Nephron (organoid): ENCODE measurements at regions not wholly inside any gene's neighbourhood (a gene's known extent, or its start where the extent isn't known, plus 50 kb on each side); places are given as distances from the start of the nearest gene placed in this dataset.

Source experiments
- H3K27ac Mint-ChIP-seq, 3 experiments: 2 replicates each; pipeline ENCODE4 v1.8.0; 2020; ENCODE audit warnings: mixed read lengths in 3 of 3, mild to moderate bottlenecking in 2 of 3, moderate library complexity in 1 of 3
- H3K27me3 Mint-ChIP-seq: 2 replicates; pipeline ENCODE4 v1.8.0; 2021; ENCODE audit warnings: low read depth, mild to moderate bottlenecking, moderate library complexity, mixed read lengths
- H3K36me3 Mint-ChIP-seq: 2 replicates; pipeline ENCODE4 v1.8.0; 2020; ENCODE audit warnings: low read depth, mixed read lengths
- H3K4me1 Mint-ChIP-seq: 2 replicates; pipeline ENCODE4 v1.8.0; 2020; ENCODE audit warnings: mixed read lengths
- H3K4me3 Mint-ChIP-seq, 3 experiments: 2 replicates each; pipeline ENCODE4 v1.8.0; 2020; ENCODE audit warnings: mild to moderate bottlenecking in 3 of 3, mixed read lengths in 3 of 3, moderate library complexity in 2 of 3
- H3K9me3 Mint-ChIP-seq: 2 replicates; pipeline ENCODE4 v1.8.0; 2020; ENCODE audit warnings: mixed read lengths
- TF ChIP-seq, protein P1 (sequence below), 3 experiments: fragments of 200-600 bp; sonication (generic); IDR thresholded peaks; one replicate each; pipeline ENCODE4 v1.5.0; 2021; ENCODE audit warnings: antibody characterized with exemption in 3 of 3; ENCODE audit not compliant: unreplicated experiment in 3 of 3

DNA sequence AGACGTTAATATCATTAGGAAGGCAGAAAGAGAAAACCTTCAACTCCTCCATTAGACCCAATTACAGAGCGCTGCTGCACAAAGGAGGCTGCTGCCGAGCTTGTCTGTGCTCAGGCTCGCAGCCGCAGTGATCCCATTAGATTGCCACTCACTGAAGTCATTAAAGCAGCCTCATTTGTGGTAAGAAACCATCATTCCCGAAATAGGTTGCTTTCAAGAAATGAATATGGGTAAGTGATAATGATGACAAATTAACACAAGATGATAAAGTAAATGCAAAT lies 137.2 kb downstream of the CAVIN4 start:
- no peaks in the 10 kb centered on the region for H3K4me1 Mint-ChIP-seq
- peaks cover 27% of the 10 kb centered on the region for H3K9me3 Mint-ChIP-seq
- H3K27me3 Mint-ChIP-seq: peaks cover 4% of the 10 kb centered on the region
- no peak overlapping the region for H3K4me3 Mint-ChIP-seq
- H3K27ac Mint-ChIP-seq: no peak overlapping the region
- TF ChIP-seq, protein P1, sequence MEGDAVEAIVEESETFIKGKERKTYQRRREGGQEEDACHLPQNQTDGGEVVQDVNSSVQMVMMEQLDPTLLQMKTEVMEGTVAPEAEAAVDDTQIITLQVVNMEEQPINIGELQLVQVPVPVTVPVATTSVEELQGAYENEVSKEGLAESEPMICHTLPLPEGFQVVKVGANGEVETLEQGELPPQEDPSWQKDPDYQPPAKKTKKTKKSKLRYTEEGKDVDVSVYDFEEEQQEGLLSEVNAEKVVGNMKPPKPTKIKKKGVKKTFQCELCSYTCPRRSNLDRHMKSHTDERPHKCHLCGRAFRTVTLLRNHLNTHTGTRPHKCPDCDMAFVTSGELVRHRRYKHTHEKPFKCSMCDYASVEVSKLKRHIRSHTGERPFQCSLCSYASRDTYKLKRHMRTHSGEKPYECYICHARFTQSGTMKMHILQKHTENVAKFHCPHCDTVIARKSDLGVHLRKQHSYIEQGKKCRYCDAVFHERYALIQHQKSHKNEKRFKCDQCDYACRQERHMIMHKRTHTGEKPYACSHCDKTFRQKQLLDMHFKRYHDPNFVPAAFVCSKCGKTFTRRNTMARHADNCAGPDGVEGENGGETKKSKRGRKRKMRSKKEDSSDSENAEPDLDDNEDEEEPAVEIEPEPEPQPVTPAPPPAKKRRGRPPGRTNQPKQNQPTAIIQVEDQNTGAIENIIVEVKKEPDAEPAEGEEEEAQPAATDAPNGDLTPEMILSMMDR (IDR thresholded peaks at IDR 0.05; ENCODE audit: unreplicated experiment in 3 of 3): no peak
- H3K36me3 Mint-ChIP-seq: peaks cover 4% of the 10 kb centered on the region

DNA sequence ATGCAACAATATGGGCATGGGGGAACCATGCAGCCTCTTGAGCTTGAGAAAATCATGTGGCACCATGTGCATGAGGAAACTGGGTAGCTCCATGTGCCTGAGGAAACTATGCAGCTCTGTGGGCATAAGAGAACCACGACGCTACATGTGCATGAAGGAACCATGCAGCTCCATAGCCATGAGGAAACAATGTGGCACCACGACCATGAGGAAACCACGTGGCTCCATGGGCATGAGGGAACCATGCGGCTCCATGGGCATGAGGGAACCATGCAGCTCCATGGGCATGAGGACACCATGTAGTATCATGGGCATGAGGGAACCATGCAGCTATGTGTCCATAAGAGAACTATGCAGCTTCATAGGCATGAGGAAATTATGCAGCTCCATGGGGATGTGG lies 140.8 kb downstream of the CAVIN4 start:
- TF ChIP-seq, protein P1 (IDR thresholded peaks at IDR 0.05; ENCODE audit: unreplicated experiment in 3 of 3): no peak
- Mint-ChIP-seq H3K27me3 (no peaks in the 10 kb centered on the region), H3K36me3 (no peaks in the 10 kb centered on the region), H3K4me1 (peaks cover 7% of the 10 kb centered on the region), H3K27ac (no peak overlapping the region), H3K9me3 (peaks cover 7% of the 10 kb centered on the region), H3K4me3 (no peak overlapping the region)

DNA sequence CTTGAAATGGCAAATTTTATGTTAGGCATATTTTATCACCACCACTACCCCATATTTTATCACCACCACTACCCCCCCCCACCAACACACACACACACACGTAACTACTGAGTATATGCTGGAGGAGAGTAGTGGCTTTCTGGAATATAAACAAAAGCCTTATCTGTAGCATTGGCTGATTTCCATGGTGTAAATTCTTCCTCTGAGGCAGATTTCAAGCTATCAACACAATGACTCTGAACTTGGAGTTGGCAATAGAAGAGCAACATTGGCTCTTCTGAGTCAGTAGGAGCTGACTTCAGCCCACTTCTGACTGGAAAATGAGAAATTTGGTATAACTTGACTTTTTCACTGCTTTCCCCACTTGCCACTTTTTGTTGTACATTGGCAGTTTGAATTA lies 143.0 kb downstream of the CAVIN4 start:
- H3K27me3 Mint-ChIP-seq: no peaks in the 10 kb centered on the region
- peaks cover 25% of the 10 kb centered on the region for H3K4me1 Mint-ChIP-seq
- no peaks in the 10 kb centered on the region for H3K9me3 Mint-ChIP-seq
- H3K4me3 Mint-ChIP-seq: no peak overlapping the region
- TF ChIP-seq, protein P1 (IDR thresholded peaks at IDR 0.05; ENCODE audit: unreplicated experiment in 3 of 3): no peak
- no peaks in the 10 kb centered on the region for H3K36me3 Mint-ChIP-seq
- H3K27ac Mint-ChIP-seq: no peak overlapping the region

DNA sequence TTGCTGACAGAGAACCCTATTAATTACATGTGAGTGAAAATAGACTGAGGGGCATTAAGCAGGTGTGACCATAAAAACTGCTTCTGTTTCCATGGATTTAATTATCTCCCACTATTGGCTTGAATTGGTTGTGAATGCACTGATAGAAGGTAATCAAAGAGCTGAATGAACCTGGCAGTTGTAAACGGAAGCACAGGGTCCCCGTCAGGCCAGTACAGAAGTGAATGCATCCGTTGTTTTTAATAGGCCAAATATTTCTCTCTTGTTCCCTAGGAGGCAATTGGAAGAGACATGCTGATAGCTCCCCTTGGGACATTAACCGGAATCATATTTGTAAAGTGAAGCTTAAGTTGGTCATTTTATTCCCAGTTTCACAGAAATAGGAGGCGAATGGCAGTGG lies 147.0 kb downstream of the CAVIN4 start:
- Mint-ChIP-seq H3K4me3 (peak overlapping the region in 1 of 3 experiments; percentile 2), H3K36me3 (no peaks in the 10 kb centered on the region), H3K4me1 (peaks cover 54% of the 10 kb centered on the region), H3K9me3 (no peaks in the 10 kb centered on the region), H3K27ac (peak overlapping the region in 2 of 3 experiments; percentile 10 to 22), H3K27me3 (no peaks in the 10 kb centered on the region)
- TF ChIP-seq, protein P1 (IDR thresholded peaks at IDR 0.05; ENCODE audit: unreplicated experiment in 3 of 3): no peak

DNA sequence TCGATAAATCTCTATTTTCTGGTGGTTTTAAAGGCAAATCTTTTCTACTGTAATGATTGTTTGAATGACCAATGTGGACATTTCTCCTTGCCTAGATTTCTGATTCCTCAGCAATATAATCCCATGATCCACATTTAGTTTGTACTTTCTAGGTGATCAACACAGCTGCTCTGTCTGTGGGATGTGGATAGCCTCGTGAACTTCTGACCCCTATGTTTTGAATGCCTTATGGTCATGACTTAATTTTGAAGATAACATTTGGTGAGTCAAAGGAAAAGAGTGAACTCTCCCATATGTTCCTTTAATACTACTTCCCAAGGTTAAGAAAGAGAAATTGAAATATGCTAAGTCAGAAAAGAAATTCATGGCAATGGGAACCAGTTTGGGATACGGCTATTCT lies 147.5 kb downstream of the CAVIN4 start:
- Mint-ChIP-seq H3K27me3 (no peaks in the 10 kb centered on the region), H3K4me1 (peaks cover 59% of the 10 kb centered on the region), H3K4me3 (peak overlapping the region in 1 of 3 experiments; percentile 18), H3K9me3 (no peaks in the 10 kb centered on the region), H3K36me3 (no peaks in the 10 kb centered on the region), H3K27ac (peak overlapping the region; percentile 17 to 28 (median 22))
- TF ChIP-seq, protein P1 (IDR thresholded peaks at IDR 0.05; ENCODE audit: unreplicated experiment in 3 of 3): no peak

DNA sequence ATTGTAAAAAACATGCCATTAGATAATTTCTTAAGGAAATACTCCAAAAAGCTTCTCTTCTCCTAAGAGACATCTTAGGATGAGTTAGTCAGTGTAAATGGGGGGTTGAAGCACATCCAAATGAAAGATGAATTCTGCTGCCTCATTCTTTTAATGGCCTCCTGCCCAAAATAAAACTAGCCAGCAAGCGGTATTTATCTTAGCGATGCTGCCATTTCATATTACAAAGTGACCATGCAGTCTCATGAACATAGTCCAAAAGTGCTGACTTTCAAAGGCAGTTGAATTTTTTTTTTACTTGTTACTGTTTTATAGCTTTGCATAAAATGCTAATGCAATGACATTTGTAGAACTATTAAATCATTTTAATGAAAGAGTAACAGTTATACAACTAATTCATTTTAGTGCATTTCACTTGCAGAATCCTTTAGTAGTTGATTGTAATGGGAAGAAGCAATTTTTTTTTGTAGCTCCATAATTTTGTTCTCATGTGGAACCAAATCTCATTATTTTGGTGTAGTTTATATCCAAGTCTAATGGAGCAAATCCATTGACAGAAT lies 151.5 kb downstream of the CAVIN4 start:
- Mint-ChIP-seq H3K27ac (peak overlapping the region; percentile 47 to 88 (median 78)), H3K4me1 (peaks cover 50% of the 10 kb centered on the region), H3K27me3 (no peaks in the 10 kb centered on the region), H3K9me3 (no peaks in the 10 kb centered on the region), H3K4me3 (no peak overlapping the region), H3K36me3 (no peaks in the 10 kb centered on the region)
- TF ChIP-seq, protein P1 (IDR thresholded peaks at IDR 0.05; ENCODE audit: unreplicated experiment in 3 of 3): no peak
